Muscle of back (tissue), 3 donors: ENCODE measurements at regions not wholly inside any gene's neighbourhood (a gene's known extent, or its start where the extent isn't known, plus 50 kb on each side); places are given as distances from the start of the nearest gene placed in this dataset.

Source experiments
- DNase-seq, 3 donors: peaks; one replicate each; pipeline versions ENCODE4 v3.0.0 to v3.0.0-alpha.2; 2013

DNA sequence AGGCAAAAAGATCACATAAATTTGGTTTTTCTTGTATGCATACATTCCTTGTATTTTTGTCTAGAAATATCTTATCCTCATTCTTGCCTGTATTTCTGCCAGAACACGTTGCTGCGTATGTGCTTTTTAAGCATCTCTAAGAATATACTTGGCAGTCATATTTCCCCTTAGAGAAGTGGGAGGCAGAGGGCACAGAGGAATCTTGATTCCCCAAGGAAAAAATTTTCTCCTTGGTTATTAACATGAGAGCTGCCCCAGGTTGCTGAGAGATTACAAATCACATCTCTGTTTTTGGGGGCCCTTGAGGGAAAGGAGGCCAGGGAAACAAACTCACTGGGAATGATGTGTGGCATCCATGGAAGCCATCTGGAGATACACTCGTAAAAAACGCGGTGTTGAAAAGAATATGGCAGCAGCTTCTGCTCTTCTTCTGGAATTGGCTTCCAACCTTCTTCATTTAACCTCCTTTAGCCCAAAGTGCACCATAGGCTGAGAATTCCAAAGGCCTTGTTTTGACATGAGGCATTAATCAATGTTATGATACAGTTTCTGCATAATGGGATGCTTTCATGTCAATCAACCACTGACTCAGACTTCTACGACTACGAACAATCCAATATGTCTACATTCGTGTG is 684.3 kb upstream of the SORCS1 start:
- no peak for DNase-seq

DNA sequence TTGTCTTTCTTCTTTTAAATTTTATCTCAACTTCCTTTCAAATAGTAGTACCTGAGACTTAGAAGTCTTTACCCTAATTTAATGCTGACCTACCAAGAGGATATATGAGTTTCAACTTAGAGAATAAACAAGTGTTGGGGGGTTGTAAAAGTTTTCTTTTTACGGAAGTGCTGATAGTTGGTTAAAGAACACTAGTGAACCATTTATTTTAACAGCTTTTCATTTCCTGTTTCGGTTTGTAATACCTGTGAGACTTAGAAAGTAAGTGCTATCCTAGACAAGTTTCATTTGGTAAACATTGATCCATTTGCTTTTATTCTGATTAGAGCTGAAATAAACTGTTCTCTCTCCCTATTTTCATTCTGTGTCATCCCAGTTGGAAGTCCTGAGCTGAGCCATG is 683.1 kb upstream of the SORCS1 start:
- no peak for DNase-seq

DNA sequence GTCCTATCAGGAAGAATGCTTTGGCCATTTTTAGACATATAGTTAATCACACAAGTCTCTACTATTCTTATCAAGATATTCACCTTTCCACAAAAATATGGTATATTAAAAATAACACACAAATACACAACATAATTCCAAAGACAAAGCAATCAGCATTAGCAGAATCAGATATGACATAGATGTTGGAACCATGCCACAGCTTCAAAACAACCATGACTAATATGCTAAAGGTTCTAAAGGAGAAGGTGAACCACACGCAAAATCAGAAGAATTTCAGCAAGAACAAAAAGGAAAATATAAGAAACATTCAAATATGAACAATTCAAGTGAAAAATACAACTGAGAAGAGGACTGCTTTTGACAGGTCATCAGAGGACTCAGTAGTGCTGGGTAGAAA is 670.2 kb upstream of the SORCS1 start:
- DNase-seq = no peak

DNA sequence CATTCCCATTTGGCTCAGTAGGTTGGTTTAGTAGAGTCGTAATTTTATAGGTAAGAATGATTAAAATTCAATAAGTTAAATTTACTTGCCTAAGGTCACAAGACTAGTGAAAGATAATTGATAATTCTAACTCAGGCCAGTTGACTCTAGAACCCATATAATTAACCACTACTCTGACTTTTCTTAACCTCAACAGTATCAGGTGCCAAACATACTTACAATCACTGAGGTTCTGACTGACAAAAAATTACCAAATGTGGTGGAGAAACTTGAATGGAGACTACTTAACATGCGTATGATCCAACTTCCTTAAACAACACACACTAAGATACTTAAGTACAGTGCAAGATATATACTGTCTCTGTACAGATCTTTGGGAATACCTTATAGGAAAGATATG is 667.3 kb upstream of the SORCS1 start:
- DNase-seq = no peak

DNA sequence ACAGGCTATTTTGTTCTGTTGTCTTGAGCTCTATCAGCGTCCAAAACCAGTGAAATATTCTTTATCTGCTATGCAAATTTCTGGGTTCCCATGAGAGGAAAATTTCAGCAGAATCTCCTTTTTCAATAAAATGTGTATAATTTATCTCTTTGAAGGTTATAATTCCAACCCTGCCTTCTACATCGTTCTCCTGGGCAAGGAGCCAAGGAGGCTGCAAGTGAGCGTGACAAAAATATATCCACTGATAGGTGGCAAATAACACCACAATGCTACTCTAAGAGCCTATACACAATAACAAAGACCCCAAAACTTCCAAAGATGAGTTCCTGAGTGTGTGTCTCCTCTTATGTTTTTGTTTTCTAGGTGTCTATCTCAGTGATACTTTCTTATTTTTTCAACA is 664.7 kb upstream of the SORCS1 start:
- DNase-seq = no peak

DNA sequence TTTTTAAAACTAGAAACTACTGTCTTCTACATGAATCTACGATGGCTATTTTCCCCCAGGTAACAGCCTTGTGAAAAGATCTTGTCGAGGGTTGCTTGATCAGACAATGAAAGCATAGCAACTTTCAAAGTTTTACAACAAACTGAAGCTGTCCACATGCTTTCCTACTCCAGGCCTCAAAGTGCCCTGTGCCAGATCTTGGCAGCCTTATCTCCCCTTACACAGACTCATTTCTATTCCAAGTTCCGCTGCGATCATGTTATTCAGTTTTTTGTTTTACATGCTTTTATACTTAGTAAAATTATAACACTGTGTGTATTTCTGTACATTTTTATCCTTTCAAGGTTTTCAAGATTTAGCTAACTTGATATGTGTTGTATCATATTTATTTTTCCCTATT is 661.7 kb upstream of the SORCS1 start:
- no peak for DNase-seq

DNA sequence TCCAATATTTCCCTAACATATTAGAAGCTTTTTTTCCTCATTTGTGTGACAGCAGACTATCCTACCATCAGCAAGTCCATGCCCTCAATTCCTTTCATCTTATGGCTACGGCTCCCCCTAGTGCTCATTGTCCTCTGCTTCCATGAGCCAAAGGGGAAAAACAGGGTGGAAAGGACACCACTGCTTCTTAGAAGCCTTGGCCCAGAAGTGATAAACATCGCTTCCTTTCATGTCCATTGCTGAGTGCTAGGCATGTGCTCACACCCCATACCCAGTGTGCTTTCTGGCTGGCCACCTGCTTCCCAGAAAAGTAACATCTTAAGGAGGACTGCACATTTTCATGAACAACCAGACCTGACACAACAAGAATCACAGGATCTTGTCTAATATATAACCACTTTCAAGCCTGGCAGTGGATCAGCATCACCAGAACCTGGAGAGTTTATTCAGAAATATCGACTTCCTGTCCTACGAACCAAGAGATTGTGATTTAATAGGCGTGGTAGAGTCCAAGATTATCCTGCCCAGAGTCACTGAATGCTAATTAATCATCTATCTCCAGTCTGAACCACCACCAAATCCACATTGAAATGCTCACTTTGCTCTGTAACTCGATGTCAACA is 650.5 kb upstream of the SORCS1 start:
- peak; percentile 14 to 55 (median 17) for DNase-seq

DNA sequence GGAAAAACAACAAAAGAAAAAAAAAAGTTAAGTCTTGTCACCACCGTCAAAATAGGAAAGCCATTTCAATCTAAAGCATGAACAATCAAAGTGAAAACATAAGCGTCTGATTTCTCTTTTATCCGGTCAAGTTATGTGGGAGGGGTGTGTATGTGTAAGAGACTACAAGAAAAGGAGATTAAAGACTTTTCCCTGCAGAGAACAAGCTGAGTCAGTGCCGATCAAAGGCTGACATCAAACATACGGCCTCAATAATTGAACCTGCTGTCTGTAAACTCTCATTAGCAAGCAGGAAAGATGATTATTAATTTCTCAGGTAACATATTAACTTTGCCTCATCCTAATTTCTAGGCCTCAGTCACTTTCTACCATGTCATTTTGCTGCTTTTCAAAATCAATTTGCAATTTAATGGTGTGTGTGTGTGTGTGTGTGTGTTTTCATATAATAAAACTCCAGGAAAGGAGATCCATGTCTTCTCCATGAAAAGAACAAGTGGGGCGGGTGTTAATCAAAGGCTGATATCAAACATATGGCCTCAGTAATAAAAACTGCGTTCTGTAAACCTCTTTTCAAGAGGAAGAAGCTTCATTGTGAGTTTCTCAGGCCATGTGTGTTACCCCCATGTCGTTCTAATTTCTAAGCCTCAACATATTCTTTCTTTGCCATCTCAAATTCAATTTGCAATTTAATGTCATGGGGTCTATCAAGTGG is 649.1 kb upstream of the SORCS1 start:
- no peak for DNase-seq

DNA sequence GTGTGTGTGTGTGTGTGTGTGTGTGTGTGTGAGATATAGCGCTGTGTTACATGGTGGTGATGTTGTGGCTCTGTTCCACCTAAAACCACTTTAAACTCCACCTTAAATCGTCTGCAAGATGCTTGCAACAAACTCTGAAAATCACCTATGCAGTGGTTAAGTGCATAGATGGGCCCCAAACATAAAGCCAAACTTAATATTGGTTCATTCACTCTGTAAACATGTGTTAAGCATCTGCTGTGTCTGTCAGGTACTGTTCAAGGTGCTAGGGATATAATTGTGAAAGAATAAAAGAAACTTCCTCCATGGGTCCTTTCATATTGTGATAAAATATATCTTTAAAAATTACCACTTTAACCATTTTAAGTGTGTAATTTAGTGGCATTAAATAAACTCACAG is 645.4 kb upstream of the SORCS1 start:
- DNase-seq = no peak

DNA sequence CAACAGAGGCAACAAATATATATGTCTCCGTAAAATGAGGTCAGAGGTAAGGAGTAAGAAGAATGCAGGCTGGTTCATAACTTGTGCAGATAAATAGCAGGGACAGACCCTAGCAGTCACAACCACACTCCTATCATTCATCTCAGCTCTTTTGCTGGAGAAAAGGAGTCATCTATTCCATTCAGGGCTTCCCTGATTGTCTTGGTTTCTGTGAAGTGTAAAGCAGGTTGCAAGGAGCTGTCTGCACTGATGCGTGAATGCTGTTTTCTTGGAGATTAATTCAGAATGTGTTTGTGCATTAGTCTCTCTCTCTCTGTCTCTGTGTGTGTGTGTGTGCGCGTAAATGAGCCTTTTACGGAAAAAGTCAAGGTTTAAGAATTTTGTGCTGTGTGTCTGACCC is 643.3 kb upstream of the SORCS1 start:
- no peak for DNase-seq

DNA sequence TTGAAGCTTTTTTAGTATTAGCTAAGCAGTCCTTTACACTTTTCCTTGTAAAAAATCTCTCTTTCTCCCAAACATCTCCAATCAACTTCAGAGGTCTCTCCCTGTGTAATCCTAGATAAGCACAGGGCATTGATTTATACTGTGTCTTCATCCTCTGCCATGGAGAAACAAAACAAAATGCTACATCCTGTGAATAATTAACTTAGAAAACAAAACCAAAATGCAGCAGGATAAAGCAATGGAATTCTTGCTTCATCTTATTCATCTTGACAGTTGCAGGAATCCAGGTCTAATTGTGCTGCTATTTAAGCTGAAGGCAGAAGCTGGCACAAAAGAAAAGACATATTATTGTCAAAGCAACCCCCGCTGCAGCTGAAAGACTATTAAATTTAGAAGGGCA is 641.5 kb upstream of the SORCS1 start:
- DNase-seq = no peak

DNA sequence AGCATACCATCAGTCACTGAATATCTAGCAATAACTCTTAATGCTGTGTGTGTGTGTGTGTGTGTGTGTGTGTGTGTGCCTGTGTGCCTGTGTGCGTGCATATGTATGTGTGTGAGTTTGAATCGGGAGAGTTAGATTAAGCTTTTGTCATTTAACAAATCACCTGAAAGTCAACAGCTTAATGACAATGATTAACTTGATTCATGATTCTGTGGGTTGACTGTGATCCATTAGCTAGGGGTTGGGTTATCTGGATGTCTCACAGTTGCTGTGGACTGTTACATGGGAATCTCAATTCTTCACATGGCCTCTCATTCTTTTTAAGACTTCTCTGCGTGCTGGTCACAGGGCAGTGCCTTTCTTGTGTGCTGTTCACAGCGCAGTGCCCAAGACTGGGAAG is 639.0 kb upstream of the SORCS1 start:
- DNase-seq = no peak

DNA sequence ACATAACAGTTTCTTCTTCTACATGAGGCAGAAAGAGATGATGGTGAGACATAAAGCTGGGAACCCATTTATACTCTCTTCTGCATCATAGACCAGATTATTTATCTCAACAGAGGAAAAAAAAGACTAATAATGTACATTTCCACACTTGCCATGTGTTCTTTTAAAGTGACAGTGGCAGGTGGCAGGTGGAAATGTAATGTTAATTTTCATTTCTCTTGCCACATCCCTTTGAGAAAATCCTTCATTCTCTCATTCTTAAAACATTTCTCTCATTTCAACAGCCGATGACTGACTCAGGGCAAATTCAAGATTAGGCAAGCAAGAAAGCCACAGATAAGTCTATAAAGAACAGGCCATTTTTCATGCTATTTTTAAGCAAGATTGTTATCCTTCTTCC is 635.6 kb upstream of the SORCS1 start:
- DNase-seq = no peak

DNA sequence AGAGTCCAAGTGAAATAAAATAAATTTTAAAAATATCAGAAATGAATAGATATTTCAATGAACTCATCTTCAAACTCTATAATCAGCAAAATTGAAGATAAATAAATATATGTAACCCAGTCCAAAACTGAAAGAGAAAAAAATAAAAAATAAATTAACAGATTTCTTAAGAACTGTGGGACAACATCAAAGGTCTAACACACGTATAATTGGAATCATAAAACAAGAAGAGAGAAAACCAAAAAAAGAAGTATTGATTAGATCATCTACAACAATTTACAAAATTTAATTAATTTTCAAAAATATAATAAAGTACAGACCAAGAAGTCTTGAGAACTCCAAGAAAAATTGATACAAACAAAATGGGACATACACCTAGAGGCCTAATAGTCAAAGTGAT is 625.8 kb upstream of the SORCS1 start:
- DNase-seq = no peak

DNA sequence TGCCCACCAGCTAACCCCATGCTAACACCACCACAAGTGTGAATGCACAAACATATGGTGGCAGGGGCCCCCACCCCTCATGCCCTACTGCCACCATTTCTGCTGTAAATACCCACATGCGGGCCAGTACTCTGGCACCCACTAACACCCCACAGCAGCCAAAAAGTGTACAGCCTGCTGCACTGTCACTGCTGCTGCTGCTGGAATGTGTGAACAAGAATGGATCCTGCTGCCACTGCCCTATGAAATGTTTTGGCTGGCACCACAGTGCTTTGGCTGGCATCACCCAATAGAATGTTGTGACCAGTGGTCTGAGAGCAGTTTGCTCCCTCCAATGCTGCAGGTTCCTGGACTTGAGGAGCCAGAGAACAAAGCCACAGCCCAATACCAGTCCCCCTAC is 606.6 kb upstream of the SORCS1 start:
- no peak for DNase-seq

DNA sequence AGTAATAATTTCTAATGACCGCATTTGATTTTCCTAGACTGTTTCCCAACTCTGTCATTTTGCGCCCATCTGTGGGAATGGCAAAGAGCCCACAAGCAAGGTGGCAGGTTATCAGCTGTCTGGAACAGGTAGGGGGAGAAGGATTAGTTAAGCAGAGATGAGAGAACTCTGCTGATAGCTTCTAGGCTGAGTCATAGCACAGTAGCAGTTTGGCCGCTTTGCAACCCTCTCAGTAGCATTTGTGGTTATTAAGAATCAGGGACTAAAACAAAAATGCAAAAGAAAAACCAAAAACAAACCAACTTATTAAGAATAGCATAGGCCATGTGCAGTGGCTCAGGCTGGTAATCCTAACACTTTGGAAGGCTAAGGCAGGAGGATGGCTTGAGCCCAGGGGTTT is 602.7 kb upstream of the SORCS1 start:
- no peak for DNase-seq

DNA sequence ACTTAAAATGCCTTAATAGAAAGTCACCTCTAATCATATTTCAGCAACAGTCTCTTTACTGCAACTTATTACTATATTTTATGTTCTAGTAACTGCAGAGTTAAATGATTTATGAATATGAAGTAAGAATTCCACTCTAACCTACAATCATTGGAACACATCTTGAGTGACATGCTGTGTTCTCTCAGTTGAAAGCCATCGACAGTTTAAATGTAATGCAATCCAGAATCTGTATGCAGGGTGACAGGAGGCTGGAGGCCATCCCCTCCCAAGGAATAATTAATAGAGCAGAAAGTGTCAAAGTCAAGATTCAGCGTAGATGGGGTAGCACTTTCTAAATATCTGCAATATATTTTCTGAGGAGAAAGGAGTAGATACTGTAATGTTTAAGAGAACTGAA is 590.3 kb upstream of the SORCS1 start:
- DNase-seq = no peak

DNA sequence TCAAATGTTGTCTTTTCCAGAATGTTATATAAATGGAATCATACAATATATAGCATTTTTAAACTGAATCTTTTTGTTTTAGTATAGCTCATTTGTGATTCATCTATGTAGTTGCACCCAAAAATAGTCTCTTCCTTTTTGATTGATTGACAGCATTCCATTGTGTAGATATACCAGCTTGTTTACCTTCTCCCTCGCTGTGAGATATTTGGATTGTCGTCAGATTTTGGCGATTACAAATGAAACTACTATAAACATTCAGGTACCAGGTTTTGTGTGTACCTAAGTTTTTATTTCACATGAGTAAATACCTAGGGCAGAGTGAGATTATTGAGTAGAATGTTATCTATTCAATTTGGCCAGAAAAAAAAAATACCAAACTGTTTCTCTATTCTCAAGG is 584.7 kb upstream of the SORCS1 start:
- no peak for DNase-seq

DNA sequence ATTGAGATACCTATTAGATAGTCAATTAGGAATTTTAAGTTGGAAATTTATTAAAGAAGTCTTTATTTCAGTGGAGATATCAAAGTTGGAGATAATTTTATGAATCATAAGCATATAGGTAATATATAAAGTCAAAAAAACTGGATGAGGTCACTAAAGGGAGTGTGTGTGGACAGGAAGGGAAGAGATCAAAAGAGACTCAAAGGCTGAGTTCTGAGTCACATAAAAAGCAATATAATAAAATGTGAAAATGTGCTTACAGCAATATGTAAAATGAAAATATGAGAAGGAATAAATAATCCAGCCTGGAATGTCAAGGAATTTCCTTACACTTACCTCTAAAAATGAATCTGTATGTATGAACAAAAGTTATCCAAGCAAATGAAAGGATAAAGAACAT is 583.3 kb upstream of the SORCS1 start:
- no peak for DNase-seq

DNA sequence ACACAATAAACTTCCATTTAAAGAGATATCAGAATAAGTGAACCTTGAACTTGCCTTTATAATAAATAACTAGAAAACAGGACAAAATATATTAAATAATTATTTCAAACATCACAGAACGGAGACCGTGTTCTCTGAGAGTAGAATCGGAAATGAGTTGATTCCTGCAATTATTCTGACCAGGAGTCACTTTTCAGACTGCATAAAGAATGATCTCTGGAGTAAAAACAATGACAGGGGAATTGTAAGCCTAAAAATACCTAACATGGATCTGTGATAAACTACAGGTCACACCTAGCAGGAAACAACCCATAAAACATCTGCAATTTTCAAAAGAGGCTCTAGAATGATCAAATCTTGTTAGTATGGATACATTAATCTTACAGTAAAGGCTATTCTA is 577.5 kb upstream of the SORCS1 start:
- DNase-seq = no peak

DNA sequence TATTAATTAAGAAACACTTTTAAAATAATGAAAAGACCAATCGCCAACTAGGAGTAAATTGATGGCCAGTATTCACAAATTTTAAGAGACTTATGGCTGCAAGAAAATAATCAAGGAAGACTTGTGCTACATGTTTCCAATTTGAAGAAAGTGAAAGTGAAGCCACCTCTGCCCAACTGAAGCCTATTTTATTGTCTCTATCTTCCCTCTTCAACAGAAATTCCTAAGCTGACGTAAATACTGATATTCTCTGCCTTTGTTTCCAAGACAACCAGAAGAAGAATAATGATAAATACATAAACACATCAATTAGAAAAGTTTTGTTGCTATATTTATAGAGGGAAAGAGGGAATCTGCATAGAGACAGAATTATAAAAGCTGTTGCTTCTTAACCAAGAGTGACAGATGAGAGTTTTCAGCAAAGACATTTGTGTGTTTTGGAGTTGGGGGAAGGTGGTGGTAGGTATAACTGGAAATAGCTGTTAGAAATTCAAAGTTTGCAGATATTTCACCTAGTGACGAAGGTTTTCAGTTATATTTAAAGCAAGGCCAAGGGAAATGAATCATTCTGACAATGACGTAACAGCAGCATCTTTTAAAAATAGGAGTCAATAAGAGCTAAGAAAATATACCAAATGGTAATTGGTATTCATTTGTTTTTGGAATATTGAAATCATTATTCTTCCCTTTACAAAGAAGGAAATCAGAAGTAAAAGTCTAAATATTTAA is 576.6 kb upstream of the SORCS1 start:
- DNase-seq = no peak

DNA sequence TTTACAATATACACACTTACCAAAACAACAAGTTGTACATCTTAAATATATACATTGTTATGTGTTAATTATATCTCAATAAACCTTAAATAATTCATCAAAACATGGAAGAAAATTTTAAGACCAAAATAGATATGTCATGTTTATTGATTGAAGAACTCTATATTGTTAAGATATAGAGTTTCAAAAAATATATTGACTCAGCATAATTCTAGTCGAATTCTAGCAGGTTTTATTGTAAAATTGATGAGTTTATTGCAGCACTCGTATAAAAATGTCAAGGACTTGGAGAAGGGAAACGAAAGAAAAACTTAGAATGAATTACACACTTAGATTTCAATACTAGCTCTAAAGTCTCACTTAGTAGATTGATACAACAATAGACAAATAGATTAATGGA is 575.4 kb upstream of the SORCS1 start:
- DNase-seq = no peak
